ENCODE measurements at regions not wholly inside any gene's neighbourhood (a gene's known extent, or its start where the extent isn't known, plus 50 kb on each side); places are given as distances from the start of the nearest gene placed in this dataset.

- no peaks in the 10 kb centered on the region for H3K36me3 ChIP-seq (ENCODE audit: control insufficient read depth in 4 of 4, insufficient read depth in 4 of 4, low read length in 4 of 4)
- H3K27ac ChIP-seq (ENCODE audit: low read depth in 1 of 2, low read length in 1 of 2): no peak overlapping the region
- DNase-seq (no peak), ATAC-seq (ENCODE audit: insufficient read depth, low FRiP score) (no peak)
- TF ChIP-seq, protein P1, sequence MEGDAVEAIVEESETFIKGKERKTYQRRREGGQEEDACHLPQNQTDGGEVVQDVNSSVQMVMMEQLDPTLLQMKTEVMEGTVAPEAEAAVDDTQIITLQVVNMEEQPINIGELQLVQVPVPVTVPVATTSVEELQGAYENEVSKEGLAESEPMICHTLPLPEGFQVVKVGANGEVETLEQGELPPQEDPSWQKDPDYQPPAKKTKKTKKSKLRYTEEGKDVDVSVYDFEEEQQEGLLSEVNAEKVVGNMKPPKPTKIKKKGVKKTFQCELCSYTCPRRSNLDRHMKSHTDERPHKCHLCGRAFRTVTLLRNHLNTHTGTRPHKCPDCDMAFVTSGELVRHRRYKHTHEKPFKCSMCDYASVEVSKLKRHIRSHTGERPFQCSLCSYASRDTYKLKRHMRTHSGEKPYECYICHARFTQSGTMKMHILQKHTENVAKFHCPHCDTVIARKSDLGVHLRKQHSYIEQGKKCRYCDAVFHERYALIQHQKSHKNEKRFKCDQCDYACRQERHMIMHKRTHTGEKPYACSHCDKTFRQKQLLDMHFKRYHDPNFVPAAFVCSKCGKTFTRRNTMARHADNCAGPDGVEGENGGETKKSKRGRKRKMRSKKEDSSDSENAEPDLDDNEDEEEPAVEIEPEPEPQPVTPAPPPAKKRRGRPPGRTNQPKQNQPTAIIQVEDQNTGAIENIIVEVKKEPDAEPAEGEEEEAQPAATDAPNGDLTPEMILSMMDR (IDR thresholded peaks at IDR 0.05; ENCODE audit: control extremely low read depth, extremely low read depth): no peak
- WGBS, 2 donors: 54 to 61% methylated on average over 3 of the region's 3 CpGs
- peaks cover 0 to 5% (median 0%) of the 10 kb centered on the region in 4 donors for H3K9me3 ChIP-seq (ENCODE audit: control insufficient read depth in 4 of 4, insufficient read depth in 3 of 4, low read length in 3 of 4)
- no peak overlapping the region for H3K9ac ChIP-seq (ENCODE audit: insufficient read depth in 1 of 2, low read length in 2 of 2)
- H3K4me1 ChIP-seq (ENCODE audit: control insufficient read depth in 5 of 5, insufficient read depth in 5 of 5, low read length in 5 of 5): no peaks in the 10 kb centered on the region
- no peaks in the 10 kb centered on the region for H3K27me3 ChIP-seq (ENCODE audit: control insufficient read depth in 3 of 3, insufficient read depth in 3 of 3, low read length in 2 of 3)
- no peak overlapping the region for H3K4me3 ChIP-seq
Observed at GRCh38 chr3:88321363-88322050, 171.7 kb downstream of the C3orf38 start.

- no peak for ATAC-seq (ENCODE audit: insufficient read depth, low FRiP score)
Observed at GRCh38 chr3:88324788-88325187, 175.0 kb downstream of the C3orf38 start.

GRCh38 chr3:88334187-88334868, 184.6 kb downstream of the C3orf38 start:
- Histone ChIP-seq H3K27me3 (ENCODE audit: control insufficient read depth in 3 of 3, insufficient read depth in 3 of 3, low read length in 2 of 3) (no peaks in the 10 kb centered on the region), H3K4me3 (no peak overlapping the region), H3K9ac (ENCODE audit: insufficient read depth in 1 of 2, low read length in 2 of 2) (no peak overlapping the region), H3K9me3 (ENCODE audit: control insufficient read depth in 4 of 4, insufficient read depth in 3 of 4, low read length in 3 of 4) (peaks cover 0 to 8% (median 2%) of the 10 kb centered on the region in 4 donors), H3K27ac (ENCODE audit: low read depth in 1 of 2, low read length in 1 of 2) (no peak overlapping the region), H3K4me1 (ENCODE audit: control insufficient read depth in 5 of 5, insufficient read depth in 5 of 5, low read length in 5 of 5) (no peaks in the 10 kb centered on the region), H3K36me3 (ENCODE audit: control insufficient read depth in 4 of 4, insufficient read depth in 4 of 4, low read length in 4 of 4) (no peaks in the 10 kb centered on the region)
- WGBS, 2 donors: 84 to 95% methylated on average over 7 of the region's 7 CpGs
- TF ChIP-seq, protein P1 (IDR thresholded peaks at IDR 0.05; ENCODE audit: control extremely low read depth, extremely low read depth): no peak
- ATAC-seq (ENCODE audit: insufficient read depth, low FRiP score): no peak
- DNase-seq: no peak

More at GRCh38 chr3:88324788-88325187, 175.0 kb downstream of the C3orf38 start:
- no peaks in the 10 kb centered on the region for H3K27me3 ChIP-seq (ENCODE audit: control insufficient read depth in 3 of 3, insufficient read depth in 3 of 3, low read length in 2 of 3)
- 74 to 82% methylated on average over 2 of the region's 2 CpGs for WGBS, 2 donors
- TF ChIP-seq, protein P1 (IDR thresholded peaks at IDR 0.05; ENCODE audit: control extremely low read depth, extremely low read depth): no peak
- no peak overlapping the region for H3K27ac ChIP-seq (ENCODE audit: low read depth in 1 of 2, low read length in 1 of 2)
- no peak overlapping the region for H3K4me3 ChIP-seq
- no peaks in the 10 kb centered on the region for H3K4me1 ChIP-seq (ENCODE audit: control insufficient read depth in 5 of 5, insufficient read depth in 5 of 5, low read length in 5 of 5)
- H3K36me3 ChIP-seq (ENCODE audit: control insufficient read depth in 4 of 4, insufficient read depth in 4 of 4, low read length in 4 of 4): no peaks in the 10 kb centered on the region
- DNase-seq: peak in 1 of 3 donors; percentile 8
- no peaks in the 10 kb centered on the region for H3K9me3 ChIP-seq (ENCODE audit: control insufficient read depth in 4 of 4, insufficient read depth in 3 of 4, low read length in 3 of 4)
- H3K9ac ChIP-seq (ENCODE audit: insufficient read depth in 1 of 2, low read length in 2 of 2): no peak overlapping the region

Data from lung (tissue), 11 donors.